DMS 273 (cell line): ENCODE measurements at regions not wholly inside any gene's neighbourhood (a gene's known extent, or its start where the extent isn't known, plus 50 kb on each side); places are given as distances from the start of the nearest gene placed in this dataset.
"Not testable (repeated sequence)": the region's sequence is repeated elsewhere in the genome, so short reads cannot be mapped to it uniquely, and the experiment has no call there.

Experiments
- DNase-seq: peaks from one replicate; lab custom pipeline; 2025; ENCODE audit not compliant: unreplicated experiment; lab: John Stamatoyannopoulos, UW

DNA sequence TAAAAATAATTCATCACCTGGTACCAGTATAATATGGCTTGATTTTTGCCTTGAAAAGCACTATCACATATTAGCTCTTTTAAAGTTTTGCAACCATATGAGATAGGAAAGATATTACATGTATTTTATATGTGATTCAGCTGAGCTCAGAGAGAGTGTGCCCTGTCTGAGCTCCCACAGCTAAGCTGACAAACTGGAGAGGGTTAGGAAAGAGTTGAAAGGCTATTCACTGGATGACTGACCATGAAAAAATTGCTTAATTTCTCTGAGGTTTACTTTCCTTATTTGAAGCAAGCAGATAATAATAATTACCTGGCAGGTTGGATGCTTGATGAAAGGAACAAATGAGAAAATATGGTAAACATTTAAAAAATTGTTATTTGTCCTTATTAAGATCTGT is 97.4 kb upstream of the CCDC80 start:
- DNase-seq = no peak

DNA sequence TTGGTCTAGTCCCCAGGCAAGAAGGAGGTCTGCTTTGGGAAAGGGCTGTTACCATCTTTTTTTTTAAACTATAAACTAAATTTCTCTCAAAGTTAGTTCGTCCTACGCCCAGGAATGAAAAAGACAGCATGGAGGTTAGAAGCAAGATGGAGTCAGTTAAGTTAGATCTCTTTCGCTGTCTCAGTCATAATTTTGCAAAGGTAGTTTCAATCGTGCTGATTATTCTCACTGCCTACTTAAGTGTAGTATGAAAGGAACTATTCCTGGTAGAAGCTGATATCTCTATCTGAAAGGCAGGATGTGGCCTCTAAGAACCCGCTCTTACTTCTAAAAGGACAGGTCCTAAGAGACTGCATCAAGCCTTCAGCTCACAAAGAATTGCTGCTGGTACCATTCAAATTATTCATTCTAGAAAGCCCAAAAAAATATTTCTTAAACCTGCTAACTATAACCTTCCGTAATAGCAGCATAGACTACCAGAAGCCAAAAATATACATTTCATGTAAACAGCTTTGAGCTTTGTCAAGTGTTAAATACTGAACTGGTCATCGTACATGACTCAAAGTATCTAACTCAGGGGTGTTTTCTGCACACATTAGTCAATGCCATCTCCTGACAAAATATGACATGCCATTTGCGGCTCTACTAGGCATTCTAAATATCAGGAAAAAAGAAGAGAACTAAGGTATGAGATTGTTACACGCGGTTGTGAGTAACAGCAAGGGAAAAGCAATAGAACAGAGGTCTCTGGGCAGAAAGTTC is 96.0 kb upstream of the CCDC80 start:
- DNase-seq = no peak

DNA sequence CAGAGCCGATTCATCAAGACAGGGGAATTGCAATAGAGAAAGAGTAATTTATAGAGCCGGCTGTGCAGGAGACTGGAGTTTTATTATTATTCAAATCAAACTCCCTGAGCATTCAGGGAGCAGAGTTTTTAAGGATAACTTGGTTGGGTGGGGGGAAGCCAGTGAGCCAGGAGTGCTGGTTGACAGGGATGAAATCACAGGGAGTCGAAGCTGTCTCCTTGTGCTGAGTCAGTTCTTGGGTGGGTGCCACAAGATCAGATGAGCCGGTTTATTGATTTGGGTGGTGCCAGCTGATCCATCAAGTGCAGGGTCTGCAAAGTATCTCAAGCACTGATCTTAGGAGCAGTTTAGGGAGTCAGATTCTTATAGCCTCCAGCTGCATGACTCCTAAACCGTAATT is 95.4 kb upstream of the CCDC80 start:
- DNase-seq = no peak

DNA sequence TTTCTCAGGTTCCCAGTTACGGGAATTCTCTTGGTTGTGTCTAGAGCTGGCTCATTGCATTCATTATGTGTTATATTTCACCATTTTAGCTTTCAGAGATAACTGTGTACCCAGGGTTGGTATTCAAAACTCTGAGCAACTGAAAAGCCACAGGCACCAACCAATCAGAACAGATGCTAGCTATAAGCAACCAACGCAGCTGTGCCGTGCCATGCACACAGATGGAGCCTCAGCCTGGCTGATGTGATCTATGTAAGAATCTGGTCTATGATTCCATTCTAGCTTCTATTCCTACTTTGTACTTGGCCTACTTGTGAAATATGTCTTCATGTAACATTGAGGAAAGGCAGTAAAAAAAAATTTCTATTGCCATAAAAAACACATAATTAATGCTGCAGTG is 95.0 kb upstream of the CCDC80 start:
- DNase-seq = peak; percentile 50

DNA sequence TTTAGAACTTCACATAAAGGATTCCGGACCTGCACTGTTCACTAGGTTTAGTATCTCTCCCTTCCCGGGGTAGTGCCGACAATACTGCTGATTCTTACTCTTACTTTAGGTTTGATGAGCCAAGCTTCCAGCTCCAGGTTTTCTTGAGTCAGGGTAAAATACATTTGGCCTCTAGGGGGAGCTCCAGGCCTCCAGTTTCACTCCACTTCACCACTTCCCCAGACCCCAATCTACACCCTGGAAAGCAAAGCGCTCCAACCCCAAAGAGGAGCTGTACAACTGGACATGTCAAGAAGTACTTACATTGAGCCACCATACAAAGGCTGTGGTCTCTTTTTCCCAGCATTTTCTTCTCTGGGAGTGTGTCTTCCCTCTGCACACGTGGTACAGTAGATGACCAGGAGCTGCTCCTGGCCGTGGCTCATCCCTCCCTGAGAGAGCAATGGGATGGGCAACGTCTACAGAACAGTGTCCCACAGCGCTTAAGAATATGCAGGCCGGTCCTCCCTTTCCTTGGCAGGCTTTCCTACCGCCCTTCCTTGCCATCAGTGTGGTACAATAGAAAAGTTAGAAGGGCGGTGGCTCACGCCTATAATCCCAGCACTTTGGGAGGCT is 93.9 kb upstream of the CCDC80 start:
- DNase-seq = peak; percentile 89

DNA sequence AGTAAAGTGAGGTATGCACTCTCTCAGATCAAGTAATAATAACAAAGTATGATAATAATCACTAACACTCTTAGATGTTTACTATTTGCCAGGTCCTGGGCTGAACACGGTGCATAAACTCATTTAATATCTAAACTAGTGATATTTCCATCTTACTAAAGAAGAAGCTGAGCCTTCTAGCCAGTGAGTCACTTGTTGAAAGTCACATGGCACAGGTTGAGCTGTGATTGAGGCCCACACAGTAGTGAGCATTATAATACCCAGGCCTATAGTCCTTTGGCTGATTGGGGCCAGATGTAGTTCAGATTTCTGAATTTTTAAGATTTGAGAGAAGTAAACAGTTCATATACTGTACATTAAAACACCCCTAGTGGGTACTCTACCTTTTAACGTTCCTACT is 93.2 kb upstream of the CCDC80 start:
- DNase-seq = no peak

DNA sequence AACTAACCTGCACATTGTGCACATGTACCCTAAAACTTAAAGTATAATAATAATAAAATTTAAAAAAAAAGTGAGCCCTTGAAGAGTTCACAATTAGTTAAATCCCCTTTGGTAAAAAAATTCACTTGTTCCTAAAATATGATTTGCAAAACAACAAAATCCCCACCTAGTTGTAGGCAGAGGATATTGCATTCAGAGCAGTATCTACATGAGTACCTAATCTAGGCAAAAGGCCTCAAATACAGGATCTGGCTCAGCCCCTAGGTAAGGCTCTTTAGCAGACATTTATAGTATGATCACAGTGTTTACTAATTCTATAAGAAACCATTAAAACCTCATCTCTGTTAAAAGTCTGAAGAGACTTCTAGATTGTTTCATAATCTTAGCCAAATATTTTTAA is 89.3 kb upstream of the CCDC80 start:
- peak; percentile 3 for DNase-seq

DNA sequence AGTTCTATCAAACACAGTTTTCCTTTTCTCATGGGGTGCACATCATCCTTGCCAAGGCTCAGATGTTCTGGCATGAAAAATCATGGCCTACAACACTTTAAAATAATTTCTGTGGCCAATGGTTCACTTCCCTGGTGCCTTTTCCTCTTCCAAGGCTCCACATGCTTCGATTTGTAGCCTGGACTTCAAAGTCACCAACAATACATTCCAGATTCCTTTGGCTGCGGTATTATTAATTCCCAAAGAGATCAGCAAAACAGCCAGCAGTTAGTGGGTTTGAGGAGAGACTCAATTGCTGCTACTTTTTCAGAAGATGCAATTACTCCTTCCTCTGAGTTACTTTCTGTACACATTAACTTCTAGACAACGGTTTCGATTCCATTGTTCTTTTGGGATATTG is 80.3 kb upstream of the CCDC80 start:
- no peak for DNase-seq

DNA sequence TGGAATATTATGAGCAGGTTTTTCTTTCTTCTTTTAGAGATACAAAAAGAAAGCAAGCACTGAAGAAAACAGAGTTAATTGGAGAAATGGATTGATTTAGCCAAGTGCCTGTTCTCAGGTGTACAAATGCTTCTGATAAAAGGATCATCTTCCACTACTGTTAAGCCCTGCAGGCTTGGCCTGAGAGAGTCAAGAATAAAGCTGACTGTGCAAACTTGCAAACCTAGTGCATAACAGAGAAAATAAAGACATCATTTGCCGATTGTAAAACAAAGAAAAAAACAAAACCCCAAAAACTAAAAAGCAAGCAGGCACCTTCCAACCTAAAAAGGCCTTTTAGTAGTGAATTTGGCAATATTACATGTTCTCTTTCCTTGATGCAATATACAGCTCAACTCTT is 78.0 kb upstream of the CCDC80 start:
- no peak for DNase-seq

DNA sequence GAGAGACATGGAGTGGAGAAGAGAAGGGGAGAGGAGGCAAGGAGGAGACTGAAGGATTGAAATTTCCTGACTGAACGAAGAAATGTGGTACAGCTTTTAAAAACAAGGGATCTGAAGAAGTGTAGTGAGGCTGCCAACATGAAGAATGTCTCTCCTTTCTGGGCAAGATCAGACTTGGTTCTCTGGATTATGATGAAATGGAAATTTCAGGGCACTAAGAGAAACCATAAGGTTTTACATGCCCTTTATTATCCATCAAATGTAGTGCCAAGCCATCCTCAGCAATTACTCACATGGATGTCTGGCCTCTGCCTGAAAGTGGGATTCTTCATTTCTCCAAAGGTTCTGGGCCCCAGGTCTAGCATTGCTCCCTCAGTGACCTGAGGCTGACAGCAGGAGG is 77.6 kb upstream of the CCDC80 start:
- DNase-seq = no peak

DNA sequence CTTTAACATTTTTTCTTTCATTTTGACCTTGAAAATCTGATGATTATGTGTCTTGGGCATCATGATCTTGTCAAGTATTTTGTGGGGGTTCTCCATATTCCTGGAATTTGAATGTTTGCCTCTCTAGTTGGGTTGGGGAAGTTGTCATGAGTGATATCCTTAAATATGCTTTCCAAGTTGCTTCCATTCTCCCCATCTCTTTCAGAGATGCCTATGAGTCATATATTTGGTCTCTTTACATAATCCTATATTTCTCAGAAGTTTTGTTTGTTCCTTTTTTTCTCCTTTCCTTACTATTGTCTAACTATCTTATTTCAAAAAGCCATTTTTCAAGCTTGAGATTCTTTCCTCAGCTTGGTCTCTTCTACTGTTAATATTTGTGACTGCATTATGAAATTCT is 69.0 kb upstream of the CCDC80 start:
- DNase-seq = no peak

DNA sequence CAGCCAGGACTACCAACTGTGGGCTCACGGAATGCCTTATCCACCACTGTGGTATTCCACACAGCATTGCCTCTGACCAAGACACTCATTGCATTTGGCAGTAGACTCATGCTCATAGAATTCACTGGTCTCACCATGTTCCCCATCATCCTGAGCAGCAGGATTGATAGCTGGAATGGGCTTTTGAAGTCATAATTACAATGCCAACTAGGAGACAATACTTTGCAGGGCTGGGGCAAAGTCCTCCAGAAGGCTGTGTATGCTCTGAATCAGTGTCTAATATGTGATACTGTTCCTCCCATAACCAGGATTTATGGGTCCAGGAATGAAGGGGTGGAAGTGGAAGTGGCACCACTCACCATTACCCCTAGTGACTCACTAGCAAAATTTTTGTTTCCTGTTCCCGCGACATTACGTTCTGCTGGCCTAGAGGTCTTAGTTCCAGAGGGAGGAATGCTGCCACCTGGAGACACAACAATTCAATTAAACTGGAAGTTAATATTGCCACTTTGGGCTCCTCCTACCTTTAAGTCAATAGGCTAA is 58.6 kb upstream of the CCDC80 start:
- DNase-seq = no peak

DNA sequence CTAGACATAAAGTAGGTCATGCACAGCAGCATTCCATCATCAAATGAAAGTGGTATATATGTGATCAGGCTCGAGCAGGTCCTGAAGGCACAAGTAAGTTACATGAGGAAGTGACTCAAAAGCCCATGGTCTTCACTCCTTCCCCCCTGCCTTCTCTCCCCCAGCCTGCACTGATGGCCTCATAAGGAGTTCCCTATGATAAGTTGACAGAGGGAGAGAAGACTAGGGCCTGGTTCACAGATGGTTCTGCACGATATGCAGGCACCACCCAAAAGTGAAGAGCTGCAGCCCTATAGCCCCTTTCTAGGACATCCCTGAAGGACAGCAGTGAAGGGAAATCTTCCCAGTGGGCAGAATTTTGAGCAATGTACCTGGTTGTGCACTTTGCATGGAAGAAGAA is 57.5 kb upstream of the CCDC80 start:
- not testable (repeated sequence) for DNase-seq

DNA sequence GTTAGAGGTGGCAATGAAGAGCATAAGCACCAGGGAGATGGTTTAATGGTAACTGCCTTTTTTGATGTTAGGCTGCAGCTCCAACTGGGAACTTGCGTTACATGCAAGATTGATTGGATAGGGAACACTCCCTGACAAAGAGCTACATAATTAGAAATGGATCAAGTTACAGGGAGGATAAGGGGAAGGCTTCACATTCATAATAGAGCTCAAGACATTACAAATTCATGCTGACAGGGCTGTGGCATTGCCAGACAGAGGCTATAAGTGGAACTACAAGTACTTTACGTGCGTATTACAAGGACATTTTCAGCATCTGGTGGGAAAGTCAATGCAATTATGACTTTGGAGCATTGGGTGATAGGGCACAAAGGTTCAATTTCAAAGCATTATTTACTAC is 55.3 kb upstream of the CCDC80 start:
- DNase-seq = not testable (repeated sequence)

DNA sequence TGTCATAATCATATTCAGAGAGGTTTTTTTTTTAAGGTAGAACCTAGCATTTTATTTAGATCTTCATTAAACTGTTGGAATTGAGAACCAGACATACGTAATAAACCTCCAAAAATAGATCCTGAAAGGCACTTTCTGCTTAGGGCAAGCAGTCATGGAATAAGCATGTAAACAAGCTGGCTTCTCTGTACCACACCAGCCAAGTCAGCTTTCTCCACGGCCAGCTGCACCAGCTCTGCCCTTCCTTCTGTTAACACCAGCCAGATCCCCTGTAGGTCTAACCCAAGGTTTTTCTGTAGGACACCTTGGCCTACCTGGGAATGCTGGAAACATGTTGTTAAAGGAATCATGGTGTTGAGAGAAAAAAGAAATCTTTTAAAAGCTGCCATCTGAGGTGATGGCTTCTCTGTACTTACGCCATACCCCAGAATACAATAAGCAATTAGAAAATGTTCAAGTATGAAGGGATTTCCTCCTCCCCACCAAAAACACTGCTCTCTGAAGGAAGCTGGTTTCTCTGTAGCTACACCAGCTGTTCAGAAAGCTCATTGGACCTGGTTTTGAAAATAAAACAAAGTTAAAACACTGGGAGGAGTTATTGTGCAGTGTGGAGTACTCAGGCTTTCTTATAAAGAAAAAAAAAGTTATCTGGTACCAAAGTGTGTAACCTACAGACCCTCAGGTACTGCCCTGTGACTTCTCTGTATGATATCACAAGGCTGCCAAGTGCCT is 54.6 kb upstream of the CCDC80 start:
- not testable (repeated sequence) for DNase-seq

DNA sequence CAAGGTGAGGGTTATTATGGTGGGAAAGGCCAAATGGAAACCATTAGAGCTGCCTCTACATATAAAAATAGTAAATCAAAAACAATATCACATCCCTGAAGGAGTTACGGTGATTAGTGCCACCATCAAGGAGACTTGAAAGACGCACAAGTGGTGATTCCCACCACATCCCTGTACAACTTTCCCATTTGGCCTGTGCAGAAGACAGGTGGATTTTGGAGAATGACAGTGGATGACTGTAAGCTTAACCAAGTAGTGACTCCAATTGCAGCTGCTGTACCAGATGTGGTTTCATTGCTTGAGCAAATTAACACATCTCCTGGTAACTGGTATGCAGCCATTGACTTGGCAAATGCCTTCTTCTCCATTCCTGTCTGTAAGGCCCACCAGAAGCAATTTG is 54.0 kb upstream of the CCDC80 start:
- DNase-seq = not testable (repeated sequence)

DNA sequence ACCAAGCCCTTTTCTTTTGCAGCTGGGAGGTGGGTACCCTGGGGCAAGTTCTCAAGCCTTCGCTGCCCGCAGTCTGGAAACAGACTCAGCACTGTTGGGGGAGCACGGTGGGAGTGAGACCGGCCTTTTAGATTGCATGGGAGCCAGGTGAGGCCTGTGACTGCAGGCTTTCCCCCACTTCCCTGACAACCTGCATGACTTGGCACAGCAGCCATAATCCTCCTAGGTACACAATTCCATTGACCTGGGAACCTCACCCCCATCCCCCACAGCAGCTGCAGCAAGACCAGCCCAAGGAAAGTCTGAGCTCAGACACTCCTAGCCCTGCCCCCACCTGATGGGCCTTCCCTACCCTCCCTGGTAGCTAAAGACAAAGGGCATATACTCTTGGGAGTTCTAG is 52.2 kb upstream of the CCDC80 start:
- no peak for DNase-seq
